GM23338 (cell line): ENCODE measurements at regions not wholly inside any gene's neighbourhood (a gene's known extent, or its start where the extent isn't known, plus 50 kb on each side); places are given as distances from the start of the nearest gene placed in this dataset.

Source experiments
- ATAC-seq: fragments of 200-7000 bp; cut with Tn5 transposase; 3 replicates; pipeline ENCODE4 v1.9.1; 2020
- DNase-seq: peaks from one replicate; pipeline ENCODE4 v3.0.0-alpha.2; 2015; ENCODE audit warnings: low spot score
- H2AFZ ChIP-seq: fragments of 200-600 bp; sonication (generic); 2 replicates; pipeline ENCODE4 v1.8.0; 2016; ENCODE audit warnings: antibody characterized with exemption, mild to moderate bottlenecking, moderate library complexity
- H3F3A ChIP-seq: fragments of 200-600 bp; sonication (generic); replicated peaks from 2 replicates; pipeline ENCODE4 v1.8.0; 2017; ENCODE audit warnings: antibody characterized with exemption, mixed run types, low read depth
- H3K27ac ChIP-seq: fragments of 200-600 bp; sonication (generic); 2 replicates; pipeline ENCODE4 v1.6.1; 2016; ENCODE audit warnings: low read depth
- H3K27me3 ChIP-seq: fragments of 200-600 bp; sonication (generic); 2 replicates; pipeline ENCODE4 v1.8.0; 2016; ENCODE audit warnings: mild to moderate bottlenecking, mixed run types, moderate library complexity; ENCODE audit not compliant: insufficient read depth
- H3K36me3 ChIP-seq: fragments of 200-600 bp; sonication (generic); 2 replicates; pipeline ENCODE4 v1.8.0; 2016; ENCODE audit warnings: mild to moderate bottlenecking; ENCODE audit not compliant: insufficient read depth
- H3K4me1 ChIP-seq: fragments of 200-600 bp; sonication (generic); 2 replicates; pipeline ENCODE4 v1.8.0; 2016; ENCODE audit warnings: mild to moderate bottlenecking, moderate library complexity; ENCODE audit not compliant: insufficient read depth
- H3K4me2 ChIP-seq: fragments of 200-600 bp; sonication (generic); 2 replicates; pipeline ENCODE4 v1.7.1; 2017; ENCODE audit warnings: mixed run types
- H3K4me3 ChIP-seq: fragments of 200-600 bp; sonication (generic); 2 replicates; pipeline ENCODE4 v1.6.1; 2016; ENCODE audit warnings: mixed run types
- H3K79me2 ChIP-seq: fragments of 200-600 bp; sonication (generic); replicated peaks from 2 replicates; pipeline ENCODE4 v1.8.0; 2017; ENCODE audit warnings: mild to moderate bottlenecking; ENCODE audit not compliant: insufficient read depth
- H3K9me2 ChIP-seq: fragments of 200-600 bp; sonication (generic); 2 replicates; pipeline ENCODE4 v1.8.0; 2017; ENCODE audit not compliant: insufficient read depth
- H4K20me1 ChIP-seq: fragments of 200-600 bp; sonication (generic); replicated peaks from 2 replicates; pipeline ENCODE4 v1.8.0; 2017; ENCODE audit warnings: mild to moderate bottlenecking; ENCODE audit not compliant: insufficient read depth
- H3K27ac Mint-ChIP-seq: 2 replicates; pipeline ENCODE4 v1.8.0; 2020; ENCODE audit warnings: inconsistent platforms, mild to moderate bottlenecking, moderate library complexity, mixed read lengths
- H3K27me3 Mint-ChIP-seq: 3 replicates; pipeline ENCODE4 v1.8.0; 2022; ENCODE audit warnings: low read depth, mild to moderate bottlenecking, moderate library complexity, mixed read lengths, inconsistent platforms; ENCODE audit not compliant: insufficient read depth, poor library complexity
- H3K36me3 Mint-ChIP-seq: 3 replicates; pipeline ENCODE4 v1.8.0; 2021; ENCODE audit warnings: low read depth, mild to moderate bottlenecking, inconsistent platforms, moderate library complexity, mixed read lengths
- H3K4me1 Mint-ChIP-seq: 3 replicates; pipeline ENCODE4 v1.8.0; 2020; ENCODE audit warnings: mild to moderate bottlenecking, inconsistent platforms, mixed read lengths
- H3K4me3 Mint-ChIP-seq: 3 replicates; pipeline ENCODE4 v1.8.0; 2021; ENCODE audit warnings: moderate library complexity, mild to moderate bottlenecking, inconsistent platforms, mixed read lengths
- H3K9me3 Mint-ChIP-seq: 3 replicates; pipeline ENCODE4 v1.8.0; 2020; ENCODE audit warnings: moderate library complexity, mild to moderate bottlenecking, inconsistent platforms, mixed read lengths
- CREB1 ChIP-seq: fragments of 250-450 bp; sonication (Bioruptor Pico); IDR thresholded peaks from 2 replicates; pipeline ENCODE4 v1.5.0; 2020; ENCODE audit warnings: low read depth, mild to moderate bottlenecking, moderate library complexity
- EZH2 ChIP-seq: fragments of 200-600 bp; sonication (generic); IDR thresholded peaks from one replicate; pipeline ENCODE4 v1.8.0; 2017; ENCODE audit warnings: antibody characterized with exemption, mild to moderate bottlenecking, low read depth; ENCODE audit not compliant: unreplicated experiment
- EZH2phosphoT487 ChIP-seq: fragments of 200-600 bp; sonication (generic); IDR thresholded peaks from one replicate; pipeline ENCODE4 v1.8.1; 2018; ENCODE audit warnings: antibody characterized with exemption; ENCODE audit not compliant: unreplicated experiment
- POLR2AphosphoS5 ChIP-seq: IDR thresholded peaks from 2 replicates; pipeline ENCODE4 v1.6.1; 2016; ENCODE audit warnings: antibody characterized with exemption, low read depth
- TF ChIP-seq, protein P1 (sequence below): IDR thresholded peaks from one replicate; pipeline ENCODE4 v1.6.1; 2018; ENCODE audit warnings: antibody characterized with exemption; ENCODE audit not compliant: unreplicated experiment
- TF ChIP-seq, protein P2 (sequence below): IDR thresholded peaks from 2 replicates; pipeline ENCODE4 v1.6.1; 2016; ENCODE audit warnings: antibody characterized with exemption
- TF ChIP-seq, protein P3 (sequence below): fragments of 250-450 bp; sonication (Bioruptor Pico); IDR thresholded peaks from 2 replicates; pipeline ENCODE4 v1.5.0; 2020; ENCODE audit warnings: mild to moderate bottlenecking, moderate library complexity
- TF ChIP-seq, protein P4 (sequence below), 2 experiments: fragments of 200-600 bp in 1 of 2; sonication (generic) in 1 of 2; conservative IDR thresholded peaks; 2 replicates each; pipeline versions ENCODE4 v1.5.1 to v1.6.1; 2016 to 2017; ENCODE audit warnings: antibody characterized with exemption in 2 of 2, low read depth in 2 of 2, mild to moderate bottlenecking in 2 of 2, moderate library complexity in 1 of 2

DNA sequence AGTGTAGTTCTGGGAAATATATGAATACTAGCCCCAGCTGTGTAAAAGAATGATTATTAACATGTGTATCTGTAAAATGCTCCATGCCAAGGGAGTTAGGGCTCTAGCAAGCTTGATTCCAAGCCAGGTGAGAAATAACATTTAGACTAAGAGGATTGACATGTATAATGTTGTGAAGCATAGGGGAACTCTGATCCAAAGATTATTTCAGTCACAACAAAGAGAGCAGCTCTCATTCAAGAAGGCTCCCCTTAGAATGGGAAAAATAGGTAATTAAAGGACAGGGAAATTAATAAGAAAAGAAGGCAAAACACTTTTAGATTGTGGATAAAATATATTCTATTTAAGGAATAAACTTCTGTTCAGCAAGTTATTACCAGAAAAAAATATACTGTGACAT, 347.3 kb upstream of the CDH7 start (continued):
- TF ChIP-seq, protein P1, sequence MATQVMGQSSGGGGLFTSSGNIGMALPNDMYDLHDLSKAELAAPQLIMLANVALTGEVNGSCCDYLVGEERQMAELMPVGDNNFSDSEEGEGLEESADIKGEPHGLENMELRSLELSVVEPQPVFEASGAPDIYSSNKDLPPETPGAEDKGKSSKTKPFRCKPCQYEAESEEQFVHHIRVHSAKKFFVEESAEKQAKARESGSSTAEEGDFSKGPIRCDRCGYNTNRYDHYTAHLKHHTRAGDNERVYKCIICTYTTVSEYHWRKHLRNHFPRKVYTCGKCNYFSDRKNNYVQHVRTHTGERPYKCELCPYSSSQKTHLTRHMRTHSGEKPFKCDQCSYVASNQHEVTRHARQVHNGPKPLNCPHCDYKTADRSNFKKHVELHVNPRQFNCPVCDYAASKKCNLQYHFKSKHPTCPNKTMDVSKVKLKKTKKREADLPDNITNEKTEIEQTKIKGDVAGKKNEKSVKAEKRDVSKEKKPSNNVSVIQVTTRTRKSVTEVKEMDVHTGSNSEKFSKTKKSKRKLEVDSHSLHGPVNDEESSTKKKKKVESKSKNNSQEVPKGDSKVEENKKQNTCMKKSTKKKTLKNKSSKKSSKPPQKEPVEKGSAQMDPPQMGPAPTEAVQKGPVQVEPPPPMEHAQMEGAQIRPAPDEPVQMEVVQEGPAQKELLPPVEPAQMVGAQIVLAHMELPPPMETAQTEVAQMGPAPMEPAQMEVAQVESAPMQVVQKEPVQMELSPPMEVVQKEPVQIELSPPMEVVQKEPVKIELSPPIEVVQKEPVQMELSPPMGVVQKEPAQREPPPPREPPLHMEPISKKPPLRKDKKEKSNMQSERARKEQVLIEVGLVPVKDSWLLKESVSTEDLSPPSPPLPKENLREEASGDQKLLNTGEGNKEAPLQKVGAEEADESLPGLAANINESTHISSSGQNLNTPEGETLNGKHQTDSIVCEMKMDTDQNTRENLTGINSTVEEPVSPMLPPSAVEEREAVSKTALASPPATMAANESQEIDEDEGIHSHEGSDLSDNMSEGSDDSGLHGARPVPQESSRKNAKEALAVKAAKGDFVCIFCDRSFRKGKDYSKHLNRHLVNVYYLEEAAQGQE, result no peak
- TF ChIP-seq CREB1 (CRISPR knock-in tag), result no peak
- no peak for TF ChIP-seq POLR2AphosphoS5

DNA sequence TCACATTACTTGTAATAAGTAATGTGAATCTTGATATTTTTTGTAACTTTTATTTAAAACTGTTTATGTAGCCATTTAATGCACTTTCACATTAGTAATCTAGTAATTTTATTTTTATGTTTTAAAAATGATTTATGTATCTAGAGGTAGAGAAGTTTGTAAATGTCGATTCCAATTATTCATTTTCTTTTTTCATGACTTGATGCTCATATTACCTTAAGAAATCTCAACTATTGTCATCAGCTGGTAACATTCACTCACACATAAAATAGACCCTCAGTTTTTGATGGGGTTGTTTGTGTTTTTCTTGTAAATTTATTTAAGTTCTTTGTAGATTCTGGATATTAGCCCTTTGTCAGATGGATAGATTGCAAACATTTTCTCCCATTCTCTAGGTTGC, 351.7 kb upstream of the CDH7 start:
- no peak overlapping the region for H3K4me3 Mint-ChIP-seq
- TF ChIP-seq EZH2phosphoT487 (no peak), EZH2 (no peak), POLR2AphosphoS5 (no peak)
- TF ChIP-seq, protein P2, sequence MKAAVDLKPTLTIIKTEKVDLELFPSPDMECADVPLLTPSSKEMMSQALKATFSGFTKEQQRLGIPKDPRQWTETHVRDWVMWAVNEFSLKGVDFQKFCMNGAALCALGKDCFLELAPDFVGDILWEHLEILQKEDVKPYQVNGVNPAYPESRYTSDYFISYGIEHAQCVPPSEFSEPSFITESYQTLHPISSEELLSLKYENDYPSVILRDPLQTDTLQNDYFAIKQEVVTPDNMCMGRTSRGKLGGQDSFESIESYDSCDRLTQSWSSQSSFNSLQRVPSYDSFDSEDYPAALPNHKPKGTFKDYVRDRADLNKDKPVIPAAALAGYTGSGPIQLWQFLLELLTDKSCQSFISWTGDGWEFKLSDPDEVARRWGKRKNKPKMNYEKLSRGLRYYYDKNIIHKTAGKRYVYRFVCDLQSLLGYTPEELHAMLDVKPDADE, result no peak
- TF ChIP-seq, protein P3, sequence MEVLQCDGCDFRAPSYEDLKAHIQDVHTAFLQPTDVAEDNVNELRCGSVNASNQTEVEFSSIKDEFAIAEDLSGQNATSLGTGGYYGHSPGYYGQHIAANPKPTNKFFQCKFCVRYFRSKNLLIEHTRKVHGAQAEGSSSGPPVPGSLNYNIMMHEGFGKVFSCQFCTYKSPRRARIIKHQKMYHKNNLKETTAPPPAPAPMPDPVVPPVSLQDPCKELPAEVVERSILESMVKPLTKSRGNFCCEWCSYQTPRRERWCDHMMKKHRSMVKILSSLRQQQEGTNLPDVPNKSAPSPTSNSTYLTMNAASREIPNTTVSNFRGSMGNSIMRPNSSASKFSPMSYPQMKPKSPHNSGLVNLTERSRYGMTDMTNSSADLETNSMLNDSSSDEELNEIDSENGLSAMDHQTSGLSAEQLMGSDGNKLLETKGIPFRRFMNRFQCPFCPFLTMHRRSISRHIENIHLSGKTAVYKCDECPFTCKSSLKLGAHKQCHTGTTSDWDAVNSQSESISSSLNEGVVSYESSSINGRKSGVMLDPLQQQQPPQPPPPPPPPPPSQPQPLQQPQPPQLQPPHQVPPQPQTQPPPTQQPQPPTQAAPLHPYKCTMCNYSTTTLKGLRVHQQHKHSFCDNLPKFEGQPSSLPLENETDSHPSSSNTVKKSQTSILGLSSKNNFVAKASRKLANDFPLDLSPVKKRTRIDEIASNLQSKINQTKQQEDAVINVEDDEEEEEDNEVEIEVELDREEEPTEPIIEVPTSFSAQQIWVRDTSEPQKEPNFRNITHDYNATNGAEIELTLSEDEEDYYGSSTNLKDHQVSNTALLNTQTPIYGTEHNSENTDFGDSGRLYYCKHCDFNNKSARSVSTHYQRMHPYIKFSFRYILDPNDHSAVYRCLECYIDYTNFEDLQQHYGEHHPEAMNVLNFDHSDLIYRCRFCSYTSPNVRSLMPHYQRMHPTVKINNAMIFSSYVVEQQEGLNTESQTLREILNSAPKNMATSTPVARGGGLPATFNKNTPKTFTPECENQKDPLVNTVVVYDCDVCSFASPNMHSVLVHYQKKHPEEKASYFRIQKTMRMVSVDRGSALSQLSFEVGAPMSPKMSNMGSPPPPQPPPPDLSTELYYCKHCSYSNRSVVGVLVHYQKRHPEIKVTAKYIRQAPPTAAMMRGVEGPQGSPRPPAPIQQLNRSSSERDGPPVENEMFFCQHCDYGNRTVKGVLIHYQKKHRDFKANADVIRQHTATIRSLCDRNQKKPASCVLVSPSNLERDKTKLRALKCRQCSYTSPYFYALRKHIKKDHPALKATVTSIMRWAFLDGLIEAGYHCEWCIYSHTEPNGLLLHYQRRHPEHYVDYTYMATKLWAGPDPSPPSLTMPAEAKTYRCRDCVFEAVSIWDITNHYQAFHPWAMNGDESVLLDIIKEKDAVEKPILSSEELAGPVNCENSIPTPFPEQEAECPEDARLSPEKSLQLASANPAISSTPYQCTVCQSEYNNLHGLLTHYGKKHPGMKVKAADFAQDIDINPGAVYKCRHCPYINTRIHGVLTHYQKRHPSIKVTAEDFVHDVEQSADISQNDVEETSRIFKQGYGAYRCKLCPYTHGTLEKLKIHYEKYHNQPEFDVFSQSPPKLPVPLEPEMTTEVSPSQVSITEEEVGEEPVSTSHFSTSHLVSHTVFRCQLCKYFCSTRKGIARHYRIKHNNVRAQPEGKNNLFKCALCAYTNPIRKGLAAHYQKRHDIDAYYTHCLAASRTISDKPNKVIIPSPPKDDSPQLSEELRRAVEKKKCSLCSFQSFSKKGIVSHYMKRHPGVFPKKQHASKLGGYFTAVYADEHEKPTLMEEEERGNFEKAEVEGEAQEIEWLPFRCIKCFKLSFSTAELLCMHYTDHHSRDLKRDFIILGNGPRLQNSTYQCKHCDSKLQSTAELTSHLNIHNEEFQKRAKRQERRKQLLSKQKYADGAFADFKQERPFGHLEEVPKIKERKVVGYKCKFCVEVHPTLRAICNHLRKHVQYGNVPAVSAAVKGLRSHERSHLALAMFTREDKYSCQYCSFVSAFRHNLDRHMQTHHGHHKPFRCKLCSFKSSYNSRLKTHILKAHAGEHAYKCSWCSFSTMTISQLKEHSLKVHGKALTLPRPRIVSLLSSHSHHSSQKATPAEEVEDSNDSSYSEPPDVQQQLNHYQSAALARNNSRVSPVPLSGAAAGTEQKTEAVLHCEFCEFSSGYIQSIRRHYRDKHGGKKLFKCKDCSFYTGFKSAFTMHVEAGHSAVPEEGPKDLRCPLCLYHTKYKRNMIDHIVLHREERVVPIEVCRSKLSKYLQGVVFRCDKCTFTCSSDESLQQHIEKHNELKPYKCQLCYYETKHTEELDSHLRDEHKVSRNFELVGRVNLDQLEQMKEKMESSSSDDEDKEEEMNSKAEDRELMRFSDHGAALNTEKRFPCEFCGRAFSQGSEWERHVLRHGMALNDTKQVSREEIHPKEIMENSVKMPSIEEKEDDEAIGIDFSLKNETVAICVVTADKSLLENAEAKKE, result no peak
- TF ChIP-seq, protein P4, sequence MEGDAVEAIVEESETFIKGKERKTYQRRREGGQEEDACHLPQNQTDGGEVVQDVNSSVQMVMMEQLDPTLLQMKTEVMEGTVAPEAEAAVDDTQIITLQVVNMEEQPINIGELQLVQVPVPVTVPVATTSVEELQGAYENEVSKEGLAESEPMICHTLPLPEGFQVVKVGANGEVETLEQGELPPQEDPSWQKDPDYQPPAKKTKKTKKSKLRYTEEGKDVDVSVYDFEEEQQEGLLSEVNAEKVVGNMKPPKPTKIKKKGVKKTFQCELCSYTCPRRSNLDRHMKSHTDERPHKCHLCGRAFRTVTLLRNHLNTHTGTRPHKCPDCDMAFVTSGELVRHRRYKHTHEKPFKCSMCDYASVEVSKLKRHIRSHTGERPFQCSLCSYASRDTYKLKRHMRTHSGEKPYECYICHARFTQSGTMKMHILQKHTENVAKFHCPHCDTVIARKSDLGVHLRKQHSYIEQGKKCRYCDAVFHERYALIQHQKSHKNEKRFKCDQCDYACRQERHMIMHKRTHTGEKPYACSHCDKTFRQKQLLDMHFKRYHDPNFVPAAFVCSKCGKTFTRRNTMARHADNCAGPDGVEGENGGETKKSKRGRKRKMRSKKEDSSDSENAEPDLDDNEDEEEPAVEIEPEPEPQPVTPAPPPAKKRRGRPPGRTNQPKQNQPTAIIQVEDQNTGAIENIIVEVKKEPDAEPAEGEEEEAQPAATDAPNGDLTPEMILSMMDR (conservative IDR thresholded peaks at IDR 0.05; ENCODE audit: low read depth in 2 of 2), result no peak
- no peak for DNase-seq
- H3K9me2 ChIP-seq, result no peaks in the 10 kb centered on the region
- no peaks in the 10 kb centered on the region for H3F3A ChIP-seq
- no peak for ATAC-seq
- no peaks in the 10 kb centered on the region for H3K79me2 ChIP-seq
- no peak overlapping the region for H3K27ac ChIP-seq
- H3K4me3 ChIP-seq, result no peak overlapping the region
- peaks cover 5% of the 10 kb centered on the region; the same call in 2 of the 3 replicates for H3K4me1 Mint-ChIP-seq
- H3K27me3 ChIP-seq, result no peaks in the 10 kb centered on the region
- H3K27ac Mint-ChIP-seq, result no peak overlapping the region
- H3K27me3 Mint-ChIP-seq, result no peaks in the 10 kb centered on the region
- no peaks in the 10 kb centered on the region for H3K9me3 Mint-ChIP-seq
- H3K36me3 ChIP-seq, result no peaks in the 10 kb centered on the region
- H3K4me1 ChIP-seq, result no peaks in the 10 kb centered on the region
- no peaks in the 10 kb centered on the region for H3K36me3 Mint-ChIP-seq
- H4K20me1 ChIP-seq, result no peaks in the 10 kb centered on the region
- no peak overlapping the region for H2AFZ ChIP-seq
- no peak overlapping the region for H3K4me2 ChIP-seq
